GM12872 (cell line): ENCODE measurements at regions not wholly inside any gene's neighbourhood (a gene's known extent, or its start where the extent isn't known, plus 50 kb on each side); places are given as distances from the start of the nearest gene placed in this dataset.

ENCODE experiments used
- CTCF ChIP-seq: IDR thresholded peaks from 3 replicates; pipeline ENCODE4 v1.5.1; 2011; ENCODE audit warnings: low read depth, mild to moderate bottlenecking, low read length, moderate library complexity; ENCODE audit not compliant: insufficient read depth

- TF ChIP-seq CTCF = no peak
Observed at GRCh38 chr2:22582107-22582506, 802.9 kb upstream of the KLHL29 start.

- TF ChIP-seq CTCF = no peak
Observed at GRCh38 chr2:22596306-22596705, 788.7 kb upstream of the KLHL29 start.

GRCh38 chr2:22600156-22600555 is 784.8 kb upstream of the KLHL29 start:
- TF ChIP-seq CTCF = no peak

- no peak for TF ChIP-seq CTCF
Observed at GRCh38 chr2:22600999-22601398, 784.0 kb upstream of the KLHL29 start.

GRCh38 chr2:22604136-22604535 is 780.8 kb upstream of the KLHL29 start:
- no peak for TF ChIP-seq CTCF

- no peak for TF ChIP-seq CTCF
Observed at GRCh38 chr2:22616031-22616430, 768.9 kb upstream of the KLHL29 start.

- TF ChIP-seq CTCF = no peak
Observed at GRCh38 chr2:22623620-22624019, 761.4 kb upstream of the KLHL29 start.

GRCh38 chr2:22626621-22627020 is 758.4 kb upstream of the KLHL29 start:
- peak; percentile 42; the same call in 2 of the 3 replicates for TF ChIP-seq CTCF
